ENCODE measurements at regions not wholly inside any gene's neighbourhood (a gene's known extent, or its start where the extent isn't known, plus 50 kb on each side); places are given as distances from the start of the nearest gene placed in this dataset.
A peak's percentile ranks its signal among the peaks of the same experiment; 100 is the strongest.

DNA sequence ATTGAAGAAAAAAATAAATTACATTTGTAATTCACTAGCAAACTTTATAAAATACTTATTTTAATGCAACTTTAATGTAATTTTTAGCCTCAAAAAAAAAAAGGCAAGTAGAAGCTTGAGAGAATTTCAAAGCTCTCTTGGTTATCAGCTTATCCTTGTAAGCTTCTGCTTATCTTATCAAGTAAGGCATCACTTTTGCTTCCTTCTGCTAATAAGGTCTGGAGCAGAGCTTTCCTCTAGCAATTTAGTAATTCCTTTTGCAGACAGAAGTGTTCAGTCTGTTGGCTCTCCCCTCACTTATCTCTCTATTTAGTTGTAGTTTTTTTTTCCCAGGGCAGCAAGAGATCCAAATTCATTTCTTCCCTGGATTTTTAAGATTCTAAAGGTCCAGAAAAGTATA is 525.0 kb downstream of the ISL1 start:
- DNase-seq (ENCODE audit: low read depth): no peak

DNA sequence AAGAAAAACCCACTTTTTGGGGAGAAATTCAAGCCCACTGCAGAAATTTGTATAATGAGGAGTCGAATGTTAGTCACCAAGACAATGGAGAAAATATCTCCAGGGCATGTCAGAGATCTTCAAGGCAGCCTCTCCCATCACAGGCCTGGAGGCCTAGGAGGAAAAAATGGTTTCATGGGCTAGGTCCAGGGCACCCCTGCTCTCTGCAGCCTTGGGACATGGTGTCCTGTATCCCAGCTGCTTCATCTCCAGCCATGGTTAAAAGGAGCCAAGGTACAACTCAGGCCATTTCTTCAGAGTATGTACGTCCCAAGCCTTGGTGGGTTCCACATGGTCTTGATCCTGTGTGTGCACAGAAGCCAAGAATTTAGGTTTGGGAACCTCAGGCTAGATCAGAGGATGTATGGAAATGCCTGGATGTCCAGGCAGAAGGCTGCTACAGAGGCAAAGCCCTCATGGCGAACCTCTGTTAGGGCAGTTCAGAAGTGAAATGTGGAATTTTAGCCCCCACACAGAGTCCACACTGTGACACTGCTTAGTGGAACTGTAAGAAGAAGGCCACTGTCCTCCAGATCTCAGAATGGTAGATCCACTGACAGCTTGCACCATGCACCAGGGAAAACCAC is 561.4 kb downstream of the ISL1 start:
- DNase-seq (ENCODE audit: low read depth): no peak

DNA sequence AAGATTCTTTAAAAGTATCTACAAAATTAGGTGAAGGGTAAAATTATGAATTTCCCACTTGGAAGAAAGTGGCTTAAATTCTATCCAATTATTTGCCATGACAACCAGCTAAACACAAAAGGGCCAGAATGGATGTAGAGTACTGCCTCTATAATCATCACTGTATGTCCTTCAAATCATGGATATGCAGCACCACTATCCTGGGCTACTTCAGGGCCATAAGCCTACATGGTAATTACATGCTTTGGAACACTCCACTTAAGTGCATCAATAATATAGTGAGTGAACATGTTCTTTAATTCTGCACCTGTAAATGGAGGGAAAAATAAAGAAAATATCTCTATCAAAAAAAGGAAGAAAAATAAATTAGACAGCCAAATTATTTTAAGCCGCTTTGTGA is 575.2 kb downstream of the ISL1 start:
- no peak for DNase-seq (ENCODE audit: low read depth)

DNA sequence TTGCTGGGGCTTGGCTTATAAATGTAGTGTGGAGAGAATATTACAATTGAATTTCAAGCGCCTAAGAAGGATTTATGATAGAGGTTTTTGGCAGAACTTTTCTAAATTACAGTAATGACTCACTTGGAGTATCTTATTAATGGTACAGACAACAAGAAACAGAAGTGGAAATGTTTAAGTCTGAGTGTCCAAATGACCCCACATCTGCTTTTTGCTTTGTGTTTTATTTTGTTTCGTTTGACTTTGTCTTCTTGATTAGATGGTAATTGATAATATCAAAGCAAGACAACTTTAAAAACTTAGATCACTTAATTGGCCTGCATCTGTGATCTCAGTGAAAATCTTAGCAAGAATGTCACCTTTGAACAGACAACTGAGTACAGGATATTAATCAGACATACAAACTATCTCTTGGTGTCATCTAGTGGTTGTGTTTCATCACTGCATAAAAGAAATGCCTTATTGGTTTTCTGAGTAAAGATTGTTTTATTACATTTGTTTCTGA is 577.4 kb downstream of the ISL1 start:
- peak; percentile 0 for DNase-seq (ENCODE audit: low read depth)

DNA sequence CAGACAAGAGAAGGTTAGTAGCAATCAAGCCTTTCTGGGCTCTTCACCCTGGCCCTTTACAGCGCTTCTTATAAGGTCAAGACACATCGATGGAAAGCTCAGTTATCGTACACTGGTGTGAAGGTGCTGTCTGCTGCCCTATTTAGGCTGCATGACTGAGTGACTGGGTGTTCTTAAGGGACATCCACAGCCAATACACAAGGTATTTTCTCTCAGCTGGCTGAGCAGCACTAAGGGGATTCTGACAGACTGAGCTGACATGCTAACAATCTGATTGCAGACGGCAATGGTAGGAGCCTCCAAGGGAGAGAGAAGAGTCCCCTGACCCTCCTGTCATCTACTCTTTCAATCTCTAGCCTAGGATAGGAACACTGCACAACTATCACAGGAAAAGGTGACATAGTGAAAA is 577.9 kb downstream of the ISL1 start:
- no peak for DNase-seq (ENCODE audit: low read depth)

DNA sequence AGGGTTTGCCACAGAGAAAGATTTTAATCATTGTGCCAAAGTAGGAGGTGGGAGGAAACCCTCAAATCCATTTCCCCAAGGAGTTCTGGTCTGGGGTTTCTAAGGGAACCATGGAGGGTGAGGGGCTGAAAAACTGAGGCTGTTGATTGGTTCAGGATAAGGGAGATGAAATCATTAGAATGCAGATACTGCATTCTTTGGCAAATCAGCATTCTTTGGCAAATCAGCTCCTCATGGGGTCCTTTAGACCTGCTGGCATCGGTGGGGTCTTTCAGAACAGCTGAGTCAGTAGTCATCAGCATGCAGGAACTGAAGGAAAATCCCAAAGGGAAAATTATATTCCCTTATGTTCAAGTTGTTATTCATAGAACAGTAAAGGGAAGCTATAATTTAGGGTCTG is 585.5 kb downstream of the ISL1 start:
- DNase-seq (ENCODE audit: low read depth): no peak

DNA sequence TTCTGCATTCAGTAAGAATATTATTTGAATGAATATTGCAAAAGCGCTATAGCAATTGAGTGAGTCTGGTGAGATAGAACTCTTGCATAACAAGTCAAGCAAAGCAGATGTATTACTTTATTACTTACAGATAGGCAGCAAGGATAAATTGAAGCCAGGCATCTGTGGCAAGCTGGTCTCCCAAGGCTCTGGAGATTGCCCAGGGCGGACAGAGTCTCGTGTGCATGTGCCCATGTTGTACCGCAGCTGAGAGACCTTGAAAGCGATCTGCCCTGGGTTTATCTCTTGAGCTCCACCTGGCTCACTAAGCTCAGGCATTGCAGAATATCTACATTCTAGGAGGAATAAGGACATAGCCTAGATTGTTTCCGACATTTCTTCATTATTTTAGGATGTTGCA is 591.6 kb downstream of the ISL1 start:
- no peak for DNase-seq (ENCODE audit: low read depth)

DNA sequence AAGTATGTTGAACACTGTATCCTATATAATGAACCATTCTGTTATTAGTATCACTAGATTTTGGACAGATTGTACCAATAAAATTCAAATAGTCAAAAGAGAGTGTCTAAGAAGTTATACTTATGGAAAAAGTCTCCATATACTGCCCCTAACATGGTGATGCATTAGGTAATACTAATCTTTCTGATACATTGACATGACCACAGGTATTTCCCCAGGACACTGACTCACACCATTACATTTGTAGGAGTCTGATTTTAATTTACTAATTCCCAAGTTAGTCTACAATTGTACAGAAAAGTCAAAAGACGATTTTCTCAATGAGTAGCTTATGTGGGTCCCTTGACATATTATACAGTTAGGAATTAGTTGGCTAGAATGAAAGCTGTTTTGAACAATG is 593.8 kb downstream of the ISL1 start:
- no peak for DNase-seq (ENCODE audit: low read depth)

DNA sequence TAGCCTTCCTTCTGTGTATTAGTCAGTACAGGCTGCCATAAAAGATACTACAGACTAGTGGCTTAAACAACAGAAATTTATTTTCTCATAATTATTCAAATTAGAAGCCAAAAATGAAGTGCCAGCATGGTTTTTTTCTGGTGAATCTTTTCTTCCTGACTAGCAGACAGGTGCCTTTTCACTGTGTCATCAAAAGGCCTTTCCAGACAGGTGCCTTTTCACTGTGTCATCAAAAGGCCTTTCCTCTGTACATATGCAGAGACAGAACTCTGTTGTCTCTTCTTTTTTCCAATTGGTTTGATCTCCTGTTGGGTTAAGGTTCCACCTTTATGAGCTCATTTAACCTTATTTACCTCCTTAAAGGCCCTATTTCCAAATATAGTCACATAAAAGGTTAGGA is 599.9 kb downstream of the ISL1 start:
- DNase-seq (ENCODE audit: low read depth): no peak

DNA sequence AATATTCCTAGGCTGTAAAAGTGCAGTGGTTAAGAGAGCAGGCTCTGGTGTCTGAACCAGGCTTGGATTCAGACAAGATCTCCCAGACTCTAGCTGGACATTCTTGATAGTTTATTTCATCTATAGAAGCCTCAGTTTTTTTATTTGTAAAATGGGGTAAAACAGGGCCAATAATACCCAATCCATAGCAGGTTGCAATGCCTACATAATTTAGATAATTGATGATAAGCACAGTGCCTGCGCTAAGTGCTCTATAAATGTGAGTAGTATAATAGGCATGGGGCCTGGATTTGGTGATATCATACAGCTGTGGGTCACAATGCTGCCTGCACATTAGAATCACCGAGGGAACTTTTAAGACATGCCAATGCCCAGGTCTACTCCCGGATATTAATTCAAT is 603.5 kb downstream of the ISL1 start:
- no peak for DNase-seq (ENCODE audit: low read depth)

DNA sequence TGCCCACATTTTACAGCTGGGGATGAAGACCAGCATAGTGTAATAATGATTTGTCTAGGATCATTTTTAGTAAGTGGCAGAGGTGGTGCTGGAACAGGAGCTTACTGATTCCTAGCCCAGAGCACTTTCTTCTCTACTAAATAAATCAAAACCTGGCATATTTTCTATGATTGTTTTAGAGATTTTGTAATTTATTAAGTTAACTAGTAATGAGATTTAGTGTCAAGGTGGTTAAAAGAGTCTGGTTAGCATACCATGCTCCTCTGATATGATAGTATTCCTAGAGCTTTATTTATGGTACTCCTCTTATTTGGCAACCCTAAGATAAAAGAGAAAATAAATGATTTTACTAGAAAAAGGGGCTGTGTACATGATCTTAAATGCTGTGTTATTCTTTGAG is 604.0 kb downstream of the ISL1 start:
- no peak for DNase-seq (ENCODE audit: low read depth)

DNA sequence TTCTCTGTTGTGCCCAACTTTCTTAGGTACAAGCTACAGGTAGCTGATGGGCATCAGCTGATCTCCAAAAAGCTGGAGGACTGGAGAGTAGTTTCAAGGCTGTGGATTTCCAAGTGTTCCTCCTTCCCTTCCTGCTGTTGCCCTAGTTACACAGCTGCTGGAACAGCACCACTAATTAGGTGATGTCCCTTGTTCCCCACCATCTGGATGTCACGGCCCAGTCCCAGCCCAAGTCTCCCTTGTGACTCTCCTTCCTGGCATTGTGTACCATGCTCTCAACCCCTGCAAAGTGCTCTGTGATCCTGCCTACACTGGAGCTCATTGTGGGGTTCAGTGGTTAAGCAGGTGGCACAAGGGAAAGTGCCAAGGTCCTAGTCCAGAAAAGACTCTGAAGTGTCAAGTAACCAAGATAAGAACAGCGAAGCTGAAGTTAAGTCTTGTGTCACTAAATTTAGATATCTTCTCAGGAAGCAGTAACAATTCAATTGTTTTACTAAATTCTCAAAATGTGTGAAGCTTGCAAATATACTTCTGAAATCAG is 604.5 kb downstream of the ISL1 start:
- no peak for DNase-seq (ENCODE audit: low read depth)

DNA sequence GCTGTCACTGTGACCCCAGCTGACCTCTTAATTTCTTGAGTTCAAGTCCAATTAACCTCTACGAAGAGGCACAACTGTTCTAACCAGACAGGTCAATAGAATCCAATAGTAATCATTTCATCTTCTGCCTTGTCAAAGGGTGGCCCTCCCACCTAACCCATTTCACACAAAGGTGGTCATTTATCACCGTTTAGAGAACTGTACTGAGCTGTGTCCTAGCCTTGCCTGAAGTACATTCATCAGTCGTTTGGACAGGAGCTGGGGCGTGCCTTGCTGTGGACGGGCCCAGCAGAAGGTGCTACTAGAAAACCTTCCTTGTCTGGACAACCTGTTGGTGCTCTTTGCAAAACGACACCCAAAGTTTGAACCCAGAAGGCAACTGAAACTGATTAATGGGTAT is 605.4 kb downstream of the ISL1 start:
- DNase-seq (ENCODE audit: low read depth): no peak

DNA sequence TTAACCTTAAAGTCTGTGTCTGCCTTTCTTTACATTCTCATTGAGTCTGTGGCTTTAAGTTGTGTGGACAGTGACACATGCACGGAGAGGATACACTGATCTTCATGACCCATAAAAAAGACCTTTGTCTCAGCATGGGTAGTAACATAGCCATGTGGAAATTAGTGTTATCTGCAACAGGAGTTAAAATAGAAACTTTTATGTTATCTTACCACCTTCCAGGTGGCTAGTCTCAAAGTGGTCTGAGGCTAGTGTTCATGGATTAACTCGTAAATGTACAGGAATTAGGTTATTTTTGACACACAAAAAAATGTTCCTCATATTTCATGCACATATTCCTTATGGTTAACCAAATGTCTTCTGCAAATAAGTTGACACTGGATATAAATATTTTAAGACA is 607.0 kb downstream of the ISL1 start:
- DNase-seq (ENCODE audit: low read depth): no peak

DNA sequence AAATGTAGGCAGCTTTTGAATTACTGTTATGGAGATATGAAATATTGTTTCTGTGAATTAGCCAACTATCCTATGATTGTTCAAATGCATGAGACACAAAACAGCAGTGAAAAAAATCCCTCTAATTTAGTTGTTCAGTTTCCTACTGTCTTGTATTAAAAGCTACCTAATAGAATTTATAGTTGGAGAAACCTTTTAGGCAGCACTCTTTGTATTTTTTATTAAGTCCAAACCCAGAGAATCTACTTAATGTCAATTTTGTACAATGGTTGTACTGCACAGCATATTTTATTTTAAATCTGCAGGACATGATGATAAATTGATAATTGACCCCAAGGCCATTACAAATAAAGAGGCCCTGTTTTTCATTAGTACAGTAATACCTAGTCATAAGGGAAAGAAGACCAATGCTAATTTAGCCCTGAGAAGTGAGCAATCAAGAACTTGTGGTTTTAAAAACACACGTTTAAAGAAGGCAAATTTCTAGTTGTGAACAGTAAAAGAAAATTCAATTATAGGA is 607.5 kb downstream of the ISL1 start:
- DNase-seq (ENCODE audit: low read depth): no peak

DNA sequence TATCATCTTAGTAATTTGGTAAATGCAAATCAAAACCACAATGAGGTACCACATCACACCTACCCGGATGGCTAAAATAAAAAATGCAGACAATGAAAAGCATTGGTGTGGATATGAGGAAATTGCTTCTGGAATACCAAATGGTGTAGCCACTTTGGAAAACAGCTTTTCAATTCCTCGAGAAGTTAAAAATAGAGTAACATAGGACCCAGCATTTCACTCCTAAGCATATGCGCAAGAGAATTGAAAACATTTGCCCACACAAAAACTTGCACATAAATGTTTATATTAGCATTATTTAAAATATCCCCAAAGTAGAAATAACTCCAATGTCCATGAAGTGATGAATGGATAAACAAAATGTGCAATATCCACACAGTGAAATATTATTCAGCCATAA is 608.7 kb downstream of the ISL1 start:
- DNase-seq (ENCODE audit: low read depth): no peak

DNA sequence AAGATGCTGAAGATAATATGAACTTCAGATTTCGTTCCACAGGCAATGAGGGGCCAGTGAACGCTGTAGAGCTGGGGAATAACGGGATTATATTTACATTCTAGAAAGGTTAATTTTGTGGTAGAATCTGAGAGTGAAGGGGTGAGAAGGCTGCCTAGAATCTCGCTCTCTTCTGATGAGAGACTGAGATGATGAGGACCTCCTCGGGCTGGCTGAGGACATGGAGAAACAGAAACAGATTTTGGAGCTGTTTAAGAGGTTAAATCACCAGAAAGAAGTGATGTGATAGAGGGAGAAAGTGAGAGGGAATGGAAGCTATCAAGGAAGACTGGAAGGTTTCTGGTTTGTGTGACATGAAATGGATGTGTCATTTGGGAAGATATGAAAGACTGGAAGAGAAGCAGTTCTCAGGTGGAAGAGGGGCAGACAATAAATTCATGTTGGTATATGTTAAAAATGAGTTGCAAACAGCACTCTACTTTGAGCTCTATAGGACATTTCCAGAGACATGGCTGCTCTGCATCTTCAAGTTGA is 612.6 kb downstream of the ISL1 start:
- no peak for DNase-seq (ENCODE audit: low read depth)

DNA sequence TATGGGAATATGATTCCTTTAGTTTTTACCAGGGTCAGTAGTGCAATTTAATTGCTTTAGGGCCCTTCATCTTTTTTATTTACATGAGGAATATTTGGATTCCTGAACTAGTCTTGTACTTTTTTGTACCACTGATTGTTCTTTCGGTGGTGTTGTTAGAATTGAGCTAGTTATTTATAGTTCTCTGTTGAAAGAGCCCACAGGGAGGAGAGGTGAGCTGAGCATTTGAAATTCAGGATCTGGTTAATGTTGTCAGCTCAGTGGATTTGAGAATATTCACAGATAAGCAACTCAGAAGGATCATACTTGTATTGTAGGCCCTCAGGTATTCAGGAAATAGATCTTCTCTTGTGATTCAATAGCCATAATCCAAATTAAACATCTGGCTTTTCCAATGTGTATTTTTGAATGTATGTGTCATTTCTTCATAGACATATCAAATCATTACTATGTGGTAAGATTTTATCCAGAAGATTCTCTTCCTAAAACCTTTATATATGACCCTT is 613.2 kb downstream of the ISL1 start:
- no peak for DNase-seq (ENCODE audit: low read depth)

DNA sequence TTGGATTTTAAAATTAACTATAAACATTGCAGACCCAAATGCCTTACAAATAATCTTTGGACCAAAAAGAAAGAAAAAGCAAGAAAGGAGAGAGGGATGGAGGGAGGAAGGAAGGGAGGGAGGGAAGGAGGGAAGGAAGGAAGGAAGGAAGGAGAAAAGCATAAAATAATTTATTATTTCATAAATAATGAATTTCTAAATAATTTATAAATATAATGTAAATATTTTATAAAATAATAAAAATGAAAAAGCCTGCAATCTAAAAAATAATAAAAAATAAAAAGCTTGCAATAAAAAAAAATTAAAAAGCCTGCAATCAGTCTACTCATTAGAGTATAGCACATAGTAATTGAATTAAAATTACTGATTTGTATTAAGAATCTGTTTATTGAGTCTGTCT is 614.3 kb downstream of the ISL1 start:
- no peak for DNase-seq (ENCODE audit: low read depth)

DNA sequence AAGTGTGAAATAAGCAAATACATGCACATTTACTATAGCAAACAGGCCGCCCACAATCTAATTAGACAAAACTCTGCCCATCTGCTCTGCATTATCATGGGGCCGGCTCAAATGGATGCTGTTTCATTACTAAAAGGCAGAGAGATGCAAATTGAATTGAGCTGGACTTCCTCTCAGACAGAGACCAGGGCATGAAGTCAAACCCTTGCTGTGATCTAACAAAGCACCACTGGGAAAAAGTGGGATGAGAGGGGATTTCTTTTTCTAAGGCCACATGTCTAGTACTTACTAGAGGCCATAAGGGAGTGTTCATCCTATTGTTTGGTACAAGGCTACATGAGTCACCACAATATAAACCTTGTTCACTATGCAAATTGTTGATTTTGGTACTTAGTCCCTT is 614.7 kb downstream of the ISL1 start:
- DNase-seq (ENCODE audit: low read depth): no peak

DNA sequence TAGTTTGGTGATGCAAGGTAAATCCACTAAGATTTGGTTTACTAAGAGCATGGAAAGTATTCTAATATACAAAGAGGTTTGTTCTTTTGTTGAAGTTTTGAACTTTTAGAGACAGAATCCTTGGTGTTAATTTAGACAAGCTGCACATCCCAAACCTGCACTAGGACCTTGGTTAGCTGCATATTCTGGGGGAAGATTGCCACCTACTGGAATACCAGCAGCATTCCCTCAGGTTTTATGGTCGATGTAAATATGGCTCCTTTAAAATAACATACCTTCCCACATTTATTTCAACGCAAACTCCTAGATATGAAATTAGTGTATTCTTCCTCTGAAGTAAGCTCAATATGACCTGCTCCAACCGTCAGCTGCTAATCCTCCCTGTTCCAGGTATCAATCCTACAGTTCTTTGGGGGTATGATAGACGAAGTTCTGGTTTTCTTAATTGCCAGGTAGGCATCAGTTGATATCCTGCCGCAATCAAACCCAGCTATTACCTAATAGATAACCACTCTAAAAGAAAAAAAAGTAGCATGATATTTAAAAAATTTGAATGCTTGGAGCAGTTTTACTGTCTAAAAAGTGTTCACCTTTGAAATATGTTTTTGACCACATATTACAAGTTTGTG is 624.1 kb downstream of the ISL1 start:
- peak; percentile 15 for DNase-seq (ENCODE audit: low read depth)

DNA sequence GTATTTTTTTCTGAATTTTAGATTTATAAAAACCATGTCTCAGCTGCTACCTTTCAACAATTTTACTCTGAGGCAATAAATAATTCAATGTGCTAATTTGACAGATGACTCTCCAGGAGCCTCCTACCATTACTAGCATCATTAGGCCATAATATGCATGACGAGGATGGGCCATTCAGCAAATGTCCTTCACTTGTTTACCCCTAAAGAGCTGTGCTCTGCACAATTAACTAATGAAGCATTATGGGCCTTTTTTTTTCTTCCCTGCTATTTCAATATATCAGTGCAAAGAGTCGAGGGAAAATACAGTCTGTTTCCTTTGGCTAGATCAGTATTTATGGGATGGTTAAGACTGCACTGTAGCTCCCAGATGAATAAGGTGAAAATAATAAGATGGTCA is 627.2 kb downstream of the ISL1 start:
- DNase-seq (ENCODE audit: low read depth): no peak

DNA sequence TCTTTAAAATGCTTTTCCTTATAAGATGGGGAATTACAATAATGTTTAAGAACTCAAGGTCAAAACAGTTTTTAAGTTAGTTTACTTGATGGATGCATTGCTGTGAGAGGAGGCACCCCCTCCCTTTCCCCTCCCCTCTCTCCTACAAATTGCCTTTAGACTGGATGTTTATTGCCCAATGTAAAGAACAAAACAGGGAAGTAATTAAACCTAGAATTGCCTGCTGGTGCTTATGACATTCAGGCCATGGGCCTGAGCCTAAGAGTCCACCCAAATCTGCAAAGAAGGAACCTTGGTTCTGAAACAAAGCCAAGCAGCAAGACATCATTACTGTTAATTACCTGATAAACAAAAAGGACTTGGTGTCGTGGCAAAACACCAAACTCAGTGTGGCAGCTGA is 630.3 kb downstream of the ISL1 start:
- no peak for DNase-seq (ENCODE audit: low read depth)

All from M059J (cell line).